ENCODE measurements at regions not wholly inside any gene's neighbourhood (a gene's known extent, or its start where the extent isn't known, plus 50 kb on each side); places are given as distances from the start of the nearest gene placed in this dataset.

- no peaks in the 10 kb centered on the region; the same call in 1 of the 2 replicates for H3K4me1 ChIP-seq (ENCODE audit: insufficient read depth, low read length)
- H3K36me3 Mint-ChIP-seq (ENCODE audit: insufficient read depth in 1 of 3, low read depth in 3 of 3), result peaks cover 0 to 3% (median 0%) of the 10 kb centered on the region in 3 experiments; a peak in 2 of 7 replicates
These were observed 378.9 kb downstream of the PCNX1 start for GRCh38 chr14:71286126-71286525.

More at GRCh38 chr14:71286126-71286525, 378.9 kb downstream of the PCNX1 start:
- no peak overlapping the region for H2AFZ ChIP-seq (ENCODE audit: low read length)
- no peak overlapping the region for H3K23ac ChIP-seq (ENCODE audit: insufficient read length, low read depth, low read length)
- Mint-ChIP-seq H3K4me1 (peaks cover 10 to 11% of the 10 kb centered on the region in 2 experiments), H3K27me3 (ENCODE audit: low read depth) (no peaks in the 10 kb centered on the region), H3K4me3 (no peak overlapping the region), H3K9me3 (peaks cover 4 to 9% of the 10 kb centered on the region in 2 experiments; a peak in 4 of 5 replicates), H3K27ac (no peak overlapping the region)
- no peak overlapping the region for H3K14ac ChIP-seq (ENCODE audit: insufficient read depth, low read length)
- H3K79me1 ChIP-seq (ENCODE audit: insufficient read depth, low read depth, low read length, poor library complexity, severe bottlenecking), result no peaks in the 10 kb centered on the region
- no peaks in the 10 kb centered on the region for H3K79me2 ChIP-seq (ENCODE audit: insufficient read depth, low read length)
- H4K8ac ChIP-seq (replicated peaks; ENCODE audit: insufficient read length, low read depth, low read length), result no peak overlapping the region
- no peaks in the 10 kb centered on the region for H4K20me1 ChIP-seq (ENCODE audit: control insufficient read depth, insufficient read depth, insufficient read length)
- no peaks in the 10 kb centered on the region for H3K23me2 ChIP-seq (ENCODE audit: insufficient read length, low read depth, low read length, poor library complexity, severe bottlenecking)
- TF ChIP-seq CTCF (conservative IDR thresholded peaks at IDR 0.05), result no peak
- no peak overlapping the region for H2BK5ac ChIP-seq (ENCODE audit: insufficient read length, low read length)
- H4K5ac ChIP-seq (ENCODE audit: insufficient read length, low read depth, low read length), result no peak overlapping the region
- H3K9ac ChIP-seq (ENCODE audit: extremely low read depth, insufficient read length, low read length), result no peak overlapping the region
- no peak overlapping the region for H2AK5ac ChIP-seq (ENCODE audit: insufficient read length, low read length)
- no CpG with 5 or more reads among the region's 1 CpG for WGBS (ENCODE audit: extremely low coverage, insufficient read length, low lambda C conversion rate)
- H3K4ac ChIP-seq (ENCODE audit: low read depth, low read length), result no peak overlapping the region
- no peak overlapping the region for H3K18ac ChIP-seq (ENCODE audit: insufficient read length, low read depth, low read length)
- no peak overlapping the region for H2BK15ac ChIP-seq (ENCODE audit: low read depth, low read length)
- H3K27me3 ChIP-seq (ENCODE audit: insufficient read depth, low read length), result no peaks in the 10 kb centered on the region
- H3K27ac ChIP-seq (ENCODE audit: insufficient read length, low read depth, low read length), result no peak overlapping the region
- H3K56ac ChIP-seq (ENCODE audit: insufficient read length, low read depth, low read length), result no peak overlapping the region
- no peak overlapping the region for H3T11ph ChIP-seq (ENCODE audit: low read length)
- DNase-seq, result no peak
- H2BK20ac ChIP-seq (ENCODE audit: low read depth, low read length, poor library complexity, severe bottlenecking), result no peak overlapping the region
- no peak overlapping the region for H2BK12ac ChIP-seq (ENCODE audit: insufficient read length, low read depth, low read length)
- no peak overlapping the region for H4K91ac ChIP-seq (ENCODE audit: insufficient read length, low read depth, low read length)
- H3K4me2 ChIP-seq (ENCODE audit: insufficient read depth, insufficient read length, low read length), result no peak overlapping the region
- H2BK120ac ChIP-seq (ENCODE audit: low read depth, low read length, poor library complexity, severe bottlenecking), result no peak overlapping the region
- H3K9me3 ChIP-seq (ENCODE audit: control insufficient read depth, low read depth, low read length), result no peaks in the 10 kb centered on the region
